Lung (tissue), 11 donors: ENCODE measurements at regions not wholly inside any gene's neighbourhood (a gene's known extent, or its start where the extent isn't known, plus 50 kb on each side); places are given as distances from the start of the nearest gene placed in this dataset.

Source experiments
- ATAC-seq: fragments of 200-7000 bp; cut with Tn5 transposase; one replicate; pipeline ENCODE4 v1.9.1; 2020; ENCODE audit warnings: moderate number of reproducible peaks; ENCODE audit not compliant: insufficient read depth, low FRiP score
- DNase-seq, 3 donors: peaks; one replicate each; pipeline ENCODE4 v3.0.0-alpha.2; 2013 to 2017
- H3K27ac ChIP-seq, 2 donors: one replicate each; pipeline ENCODE4 v1.5.1; 2013; ENCODE audit warnings: mild to moderate bottlenecking in 2 of 2, moderate library complexity in 2 of 2, control low read depth in 1 of 2, inconsistent platforms in 1 of 2, low read depth in 1 of 2, low read length in 1 of 2
- H3K27me3 ChIP-seq, 3 donors: one replicate each; pipeline ENCODE4 v1.5.1; 2013; ENCODE audit warnings: low read length in 2 of 3; ENCODE audit not compliant: control insufficient read depth in 3 of 3, insufficient read depth in 3 of 3
- H3K36me3 ChIP-seq, 4 donors: one replicate each; pipeline ENCODE4 v1.5.1; 2013; ENCODE audit warnings: low read length in 4 of 4, mild to moderate bottlenecking in 1 of 4, moderate library complexity in 1 of 4; ENCODE audit not compliant: control insufficient read depth in 4 of 4, insufficient read depth in 4 of 4
- H3K4me1 ChIP-seq, 5 donors: one replicate each; pipeline ENCODE4 v1.5.1; 2013; ENCODE audit warnings: low read length in 5 of 5, mild to moderate bottlenecking in 2 of 5, moderate library complexity in 1 of 5; ENCODE audit not compliant: control insufficient read depth in 5 of 5, insufficient read depth in 5 of 5
- H3K4me3 ChIP-seq: one replicate; pipeline ENCODE4 v1.5.1; 2013; ENCODE audit warnings: mild to moderate bottlenecking, control low read depth, moderate library complexity
- H3K9ac ChIP-seq, 2 donors: one replicate each; pipeline ENCODE4 v1.5.1; 2013; ENCODE audit warnings: low read length in 2 of 2, control low read depth in 1 of 2; ENCODE audit not compliant: insufficient read depth in 1 of 2
- H3K9me3 ChIP-seq, 4 donors: one replicate each; pipeline ENCODE4 v1.5.1; 2013; ENCODE audit warnings: low read length in 3 of 4, mild to moderate bottlenecking in 1 of 4, moderate library complexity in 1 of 4; ENCODE audit not compliant: control insufficient read depth in 4 of 4, insufficient read depth in 3 of 4
- CTCF ChIP-seq: IDR thresholded peaks from 2 replicates; pipeline ENCODE4 v1.5.1; 2012; ENCODE audit warnings: mild to moderate bottlenecking; ENCODE audit errors: control extremely low read depth, extremely low read depth
- WGBS, 2 donors: extraction: QIAGEN DNeasy Blood & Tissue Kit; methylation state at CpG; one replicate each; pipeline ENCODE4 v1.1.7; 2013; 5-methylcytosine and 5-hydroxymethylcytosine counted together
- donor health status: control.
- donor health status: control.
- donor health status: Bipolar disorder and iron deficiency.
- donor health status: healthy.
- donor health status: DM: yes; HTN: yes; CAD: no.

DNA sequence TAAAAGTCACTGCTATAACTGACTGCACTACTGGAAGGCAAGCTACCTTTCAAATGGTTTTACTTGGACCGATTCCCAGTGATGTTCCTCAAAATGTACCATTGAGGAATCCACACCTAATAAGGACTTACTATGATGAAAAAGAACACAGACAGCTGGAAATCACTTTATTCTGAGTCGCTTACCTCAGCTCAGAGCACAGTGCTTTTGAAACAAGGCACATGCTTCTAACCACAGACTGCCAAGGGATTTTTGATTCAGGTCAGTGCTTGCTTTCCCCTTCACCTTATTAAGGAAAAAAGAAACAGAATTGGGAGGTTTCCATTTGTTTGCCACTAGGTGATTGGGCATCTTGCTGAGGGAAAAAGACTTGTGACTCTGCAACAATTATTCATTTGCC is 707.5 kb upstream of the FSHR start:
- TF ChIP-seq CTCF, result no peak
- Histone ChIP-seq H3K36me3 (no peaks in the 10 kb centered on the region), H3K9ac (no peak overlapping the region), H3K27me3 (no peaks in the 10 kb centered on the region), H3K27ac (no peak overlapping the region), H3K9me3 (no peaks in the 10 kb centered on the region), H3K4me3 (no peak overlapping the region), H3K4me1 (peaks cover 0 to 4% (median 0%) of the 10 kb centered on the region in 5 donors)
- DNase-seq, result no peak
- no peak for ATAC-seq
- WGBS, 2 donors, result 79 to 82% methylated on average over 2 of the region's 2 CpGs

DNA sequence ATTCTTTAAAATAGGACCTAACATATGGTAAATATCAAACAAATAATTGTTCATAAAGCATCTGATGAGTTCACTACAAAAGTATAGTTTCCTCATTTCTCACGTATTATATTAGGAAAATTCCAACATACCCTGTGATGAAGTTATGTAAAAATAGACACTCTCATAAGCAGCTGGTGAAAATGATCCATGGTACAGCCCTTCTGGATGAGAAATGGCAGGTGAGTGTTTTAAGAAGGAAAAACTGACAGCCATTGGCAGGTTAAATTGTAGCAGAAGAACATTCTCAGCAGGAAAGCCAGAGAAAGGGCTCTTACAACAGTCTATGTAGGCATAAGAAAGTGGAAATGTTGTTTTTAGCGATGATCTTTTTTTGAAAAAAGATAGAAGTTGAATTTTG is 706.5 kb upstream of the FSHR start:
- Histone ChIP-seq H3K36me3 (no peaks in the 10 kb centered on the region), H3K9me3 (no peaks in the 10 kb centered on the region), H3K4me1 (peaks cover 0 to 4% (median 0%) of the 10 kb centered on the region in 5 donors), H3K4me3 (no peak overlapping the region), H3K27ac (no peak overlapping the region), H3K9ac (no peak overlapping the region), H3K27me3 (no peaks in the 10 kb centered on the region)
- DNase-seq, result no peak
- no peak for TF ChIP-seq CTCF
- 89 to 94% methylated on average over 2 of the region's 2 CpGs for WGBS, 2 donors
- ATAC-seq, result no peak

DNA sequence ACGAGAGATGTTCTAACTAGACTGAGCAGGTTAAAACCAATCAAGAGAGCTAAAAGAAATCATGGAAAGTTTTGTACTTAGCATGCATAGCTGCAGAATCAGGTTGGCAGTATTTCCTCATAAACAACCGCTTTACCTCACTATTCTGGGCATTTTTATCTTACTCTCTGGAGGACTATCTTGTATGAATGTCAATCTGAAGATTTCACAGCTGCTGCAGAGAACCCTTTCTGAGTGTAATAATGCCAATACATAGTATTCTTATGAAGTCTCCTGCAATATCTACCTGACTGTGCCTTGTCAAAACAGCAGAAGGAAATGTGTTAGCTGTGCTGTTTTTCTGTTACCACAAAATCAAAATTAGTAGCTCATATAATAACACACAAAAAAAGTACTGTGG is 705.9 kb upstream of the FSHR start:
- WGBS, 2 donors, result 80 to 83% methylated on average over 2 of the region's 2 CpGs
- H3K27ac ChIP-seq, result no peak overlapping the region
- no peaks in the 10 kb centered on the region for H3K27me3 ChIP-seq
- peaks cover 0 to 4% (median 0%) of the 10 kb centered on the region in 5 donors for H3K4me1 ChIP-seq
- no peaks in the 10 kb centered on the region for H3K9me3 ChIP-seq
- H3K4me3 ChIP-seq, result no peak overlapping the region
- H3K9ac ChIP-seq, result no peak overlapping the region
- no peak for DNase-seq
- ATAC-seq, result no peak
- no peaks in the 10 kb centered on the region for H3K36me3 ChIP-seq
- no peak for TF ChIP-seq CTCF

- no peak for TF ChIP-seq CTCF
- Histone ChIP-seq H3K4me1 (peaks cover 0 to 4% (median 0%) of the 10 kb centered on the region in 5 donors), H3K4me3 (no peak overlapping the region), H3K36me3 (no peaks in the 10 kb centered on the region), H3K27ac (no peak overlapping the region), H3K9me3 (no peaks in the 10 kb centered on the region), H3K9ac (no peak overlapping the region), H3K27me3 (no peaks in the 10 kb centered on the region)
- DNase-seq (no peak), ATAC-seq (no peak)
- 83 to 85% methylated on average over 2 of the region's 2 CpGs for WGBS, 2 donors
Observed at GRCh38 chr2:49858657-49859056, 704.3 kb upstream of the FSHR start.
